Panc1 (cell line): ENCODE measurements at regions not wholly inside any gene's neighbourhood (a gene's known extent, or its start where the extent isn't known, plus 50 kb on each side); places are given as distances from the start of the nearest gene placed in this dataset.
"Not testable (repeated sequence)": the region's sequence is repeated elsewhere in the genome, so short reads cannot be mapped to it uniquely, and the experiment has no call there.

Source experiments
- ATAC-seq: fragments of 200-7000 bp; cut with Tn5 transposase; 2 replicates; pipeline ENCODE4 v1.9.1; 2020; ENCODE audit warnings: mild to moderate bottlenecking, moderate library complexity
- BruUV-seq: library from RNA; stranded (reverse); fragments of 400-500 nt; replicated peaks from 2 replicates; lab custom pipeline; 2021; lab: Mats Ljungman, UMichigan
- CTCF ChIA-PET: fragments of 300-600 bp; sonication (Branson Sonifier 250); formaldehyde crosslinking; loops from one replicate; lab custom pipeline; 2022; ENCODE audit warnings: antibody characterized with exemption; lab: Charles Lee
- POLR2A ChIA-PET: fragments of 300-600 bp; sonication (Branson Sonifier 250); formaldehyde crosslinking; loops from one replicate; lab custom pipeline; 2022; ENCODE audit warnings: antibody characterized with exemption; lab: Charles Lee
- DNase-seq: peaks from one replicate; pipeline ENCODE4 v3.0.0-alpha.2; 2010; ENCODE audit warnings: low read depth, low spot score
- H3K27ac ChIP-seq: 2 replicates; pipeline ENCODE4 v1.5.1; 2011; ENCODE audit warnings: mild to moderate bottlenecking, low read length, inconsistent platforms
- H3K27me3 ChIP-seq: fragments of 200-500 bp; sonication (Bioruptor generic); 2 replicates; pipeline ENCODE4 v1.6.0; 2014; ENCODE audit warnings: low read length, inconsistent platforms; ENCODE audit not compliant: control insufficient read depth, insufficient read depth
- H3K36me3 ChIP-seq: fragments of 200-500 bp; sonication (Bioruptor generic); 2 replicates; pipeline ENCODE4 v1.5.1; 2014; ENCODE audit warnings: inconsistent platforms, mild to moderate bottlenecking, low read length, moderate library complexity; ENCODE audit not compliant: control insufficient read depth, insufficient read depth
- H3K4me1 ChIP-seq: 2 replicates; pipeline ENCODE4 v1.5.1; 2011; ENCODE audit warnings: inconsistent platforms, mild to moderate bottlenecking, low read length, moderate library complexity; ENCODE audit not compliant: control insufficient read depth, insufficient read depth
- H3K4me3 ChIP-seq, 2 experiments: 2 replicates each; pipeline ENCODE4 v1.5.1; 2011 to 2012; ENCODE audit warnings: low read depth in 2 of 2, low read length in 2 of 2, mild to moderate bottlenecking in 2 of 2, inconsistent platforms in 1 of 2, moderate library complexity in 1 of 2
- H3K9me3 ChIP-seq: fragments of 200-500 bp; sonication (Bioruptor generic); 2 replicates; pipeline ENCODE4 v1.5.1; 2014; ENCODE audit warnings: low read depth, mild to moderate bottlenecking, inconsistent platforms, low read length, moderate library complexity; ENCODE audit not compliant: control insufficient read depth, insufficient read depth
- CTCF ChIP-seq: fragments of 450-650 bp; IDR thresholded peaks from 2 replicates; pipeline ENCODE4 v1.5.1; 2017; ENCODE audit warnings: mild to moderate bottlenecking
- POLR2AphosphoS5 ChIP-seq: IDR thresholded peaks from 2 replicates; pipeline ENCODE4 v1.6.1; 2012; ENCODE audit warnings: mild to moderate bottlenecking, low read depth, low read length, moderate library complexity
- SIN3A ChIP-seq: IDR thresholded peaks from 2 replicates; pipeline ENCODE4 v1.6.1; 2012; ENCODE audit warnings: low read depth, mild to moderate bottlenecking, low read length, moderate library complexity, borderline replicate concordance; ENCODE audit not compliant: insufficient read depth
- TCF7L2 ChIP-seq: IDR thresholded peaks from 2 replicates; pipeline ENCODE4 v1.6.1; 2011; ENCODE audit warnings: mild to moderate bottlenecking, low read depth, low read length, inconsistent platforms
- in situ Hi-C: cut with HindIII; loops from 2 replicates; pipeline ENCODE4 v1.10.0; 2016; ENCODE audit warnings: low sequenced_read_pairs, low pct_unique_long_range_greater_than_20kb
- intact Hi-C: fragments of 100-400 bp; cut with micrococcal nuclease; formaldehyde crosslinking; loops from one replicate; pipeline ENCODE4 v1.10.0; 2022; ENCODE audit not compliant: unreplicated experiment
- TF ChIP-seq, protein P1 (sequence below), 2 experiments: IDR thresholded peaks; 2 replicates each; pipeline ENCODE4 v1.6.1; 2011 to 2012; ENCODE audit warnings: low read depth in 2 of 2, control low read depth in 1 of 2, low read length in 1 of 2, mild to moderate bottlenecking in 1 of 2, moderate library complexity in 1 of 2; ENCODE audit not compliant: insufficient read depth in 1 of 2

DNA sequence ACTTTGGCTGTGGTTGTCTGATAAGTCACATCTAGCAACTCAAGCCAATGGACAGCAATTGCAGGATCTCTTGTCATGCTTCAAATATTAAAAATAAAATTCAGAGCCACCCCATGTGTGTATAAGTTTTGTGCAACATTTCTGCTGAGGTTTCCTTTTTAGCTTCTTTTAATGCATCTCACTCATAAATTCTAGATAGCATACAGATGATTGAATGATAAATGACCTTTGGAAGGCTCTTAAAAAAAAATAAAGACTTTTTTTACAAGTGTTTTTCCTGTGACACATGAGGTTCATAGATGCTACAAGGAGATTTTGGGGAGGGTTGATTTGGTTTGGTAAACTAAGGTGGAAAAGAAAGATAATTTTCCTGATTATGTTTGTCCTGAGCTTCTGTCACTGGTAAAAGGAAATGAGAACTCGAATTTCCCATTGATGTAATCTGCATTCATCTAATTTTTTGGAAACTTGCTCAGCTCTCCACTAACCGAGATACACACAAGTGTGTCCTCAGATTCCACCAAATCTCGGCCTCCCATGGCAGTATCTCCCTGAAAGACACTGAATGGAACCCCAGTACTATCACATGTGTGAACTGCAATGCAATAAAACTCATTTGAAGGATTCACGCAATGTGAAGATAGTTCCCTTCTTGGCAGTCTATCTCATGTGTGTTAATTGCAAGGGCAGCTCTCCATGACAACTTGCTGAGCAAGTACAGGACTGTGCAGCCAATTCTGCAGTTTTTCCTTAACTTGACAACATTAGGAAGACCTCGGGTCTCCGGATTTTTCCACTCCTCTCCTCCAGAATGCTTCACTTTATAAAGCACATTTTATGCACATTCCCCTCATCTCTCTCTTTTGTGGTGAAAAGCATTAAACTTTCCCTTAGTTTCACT is 185.4 kb upstream of the PFKP start:
- intact Hi-C loops: no loop called here
- TF ChIP-seq TCF7L2 (no peak), SIN3A (no peak), CTCF (no peak), POLR2AphosphoS5 (no peak)
- TF ChIP-seq, protein P1, sequence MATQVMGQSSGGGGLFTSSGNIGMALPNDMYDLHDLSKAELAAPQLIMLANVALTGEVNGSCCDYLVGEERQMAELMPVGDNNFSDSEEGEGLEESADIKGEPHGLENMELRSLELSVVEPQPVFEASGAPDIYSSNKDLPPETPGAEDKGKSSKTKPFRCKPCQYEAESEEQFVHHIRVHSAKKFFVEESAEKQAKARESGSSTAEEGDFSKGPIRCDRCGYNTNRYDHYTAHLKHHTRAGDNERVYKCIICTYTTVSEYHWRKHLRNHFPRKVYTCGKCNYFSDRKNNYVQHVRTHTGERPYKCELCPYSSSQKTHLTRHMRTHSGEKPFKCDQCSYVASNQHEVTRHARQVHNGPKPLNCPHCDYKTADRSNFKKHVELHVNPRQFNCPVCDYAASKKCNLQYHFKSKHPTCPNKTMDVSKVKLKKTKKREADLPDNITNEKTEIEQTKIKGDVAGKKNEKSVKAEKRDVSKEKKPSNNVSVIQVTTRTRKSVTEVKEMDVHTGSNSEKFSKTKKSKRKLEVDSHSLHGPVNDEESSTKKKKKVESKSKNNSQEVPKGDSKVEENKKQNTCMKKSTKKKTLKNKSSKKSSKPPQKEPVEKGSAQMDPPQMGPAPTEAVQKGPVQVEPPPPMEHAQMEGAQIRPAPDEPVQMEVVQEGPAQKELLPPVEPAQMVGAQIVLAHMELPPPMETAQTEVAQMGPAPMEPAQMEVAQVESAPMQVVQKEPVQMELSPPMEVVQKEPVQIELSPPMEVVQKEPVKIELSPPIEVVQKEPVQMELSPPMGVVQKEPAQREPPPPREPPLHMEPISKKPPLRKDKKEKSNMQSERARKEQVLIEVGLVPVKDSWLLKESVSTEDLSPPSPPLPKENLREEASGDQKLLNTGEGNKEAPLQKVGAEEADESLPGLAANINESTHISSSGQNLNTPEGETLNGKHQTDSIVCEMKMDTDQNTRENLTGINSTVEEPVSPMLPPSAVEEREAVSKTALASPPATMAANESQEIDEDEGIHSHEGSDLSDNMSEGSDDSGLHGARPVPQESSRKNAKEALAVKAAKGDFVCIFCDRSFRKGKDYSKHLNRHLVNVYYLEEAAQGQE (IDR thresholded peaks at IDR 0.05; ENCODE audit: insufficient read depth in 1 of 2, low read depth in 2 of 2, low read length in 1 of 2): no peak
- ChIA-PET CTCF (no interaction called here), POLR2A (no interaction called here)
- no TSS peak for BruUV-seq
- in situ Hi-C loops: no loop called here
- Histone ChIP-seq H3K4me3 (no peak overlapping the region), H3K27me3 (no peaks in the 10 kb centered on the region; the same call in none of the 2 replicates), H3K27ac (no peak overlapping the region), H3K4me1 (no peaks in the 10 kb centered on the region), H3K36me3 (no peaks in the 10 kb centered on the region), H3K9me3 (no peaks in the 10 kb centered on the region)
- no peak for DNase-seq
- ATAC-seq: no peak

- BruUV-seq, H3K4me3 ChIP-seq, intact Hi-C loops, H3K36me3 ChIP-seq, DNase-seq, in situ Hi-C loops, H3K27me3 ChIP-seq, CTCF ChIA-PET, POLR2A ChIA-PET, H3K9me3 ChIP-seq, ATAC-seq, H3K27ac ChIP-seq, H3K4me1 ChIP-seq: not testable (repeated sequence)
Observed at GRCh38 chr10:2880050-2880449, 187.3 kb upstream of the PFKP start.

GRCh38 chr10:2878818-2879217 is 188.5 kb upstream of the PFKP start:
- H3K36me3 ChIP-seq: no peaks in the 10 kb centered on the region
- BruUV-seq: no TSS peak
- no peak overlapping the region for H3K27ac ChIP-seq
- TF ChIP-seq SIN3A (no peak), CTCF (no peak), TCF7L2 (no peak), POLR2AphosphoS5 (no peak)
- TF ChIP-seq, protein P1 (IDR thresholded peaks at IDR 0.05; ENCODE audit: insufficient read depth in 1 of 2, low read depth in 2 of 2, low read length in 1 of 2): no peak
- in situ Hi-C loops (no loop called here), intact Hi-C loops (no loop called here)
- ChIA-PET CTCF (no interaction called here), POLR2A (no interaction called here)
- H3K4me3 ChIP-seq: no peak overlapping the region
- H3K27me3 ChIP-seq: no peaks in the 10 kb centered on the region; the same call in none of the 2 replicates
- ATAC-seq (no peak), DNase-seq (no peak)
- H3K9me3 ChIP-seq: no peaks in the 10 kb centered on the region
- no peaks in the 10 kb centered on the region for H3K4me1 ChIP-seq
